DMS 273 (cell line): ENCODE measurements at regions not wholly inside any gene's neighbourhood (a gene's known extent, or its start where the extent isn't known, plus 50 kb on each side); places are given as distances from the start of the nearest gene placed in this dataset.

ENCODE experiments used
- DNase-seq: peaks from one replicate; lab custom pipeline; 2025; ENCODE audit not compliant: unreplicated experiment; lab: John Stamatoyannopoulos, UW

- no peak for DNase-seq
Measured at GRCh38 chr17:6938637-6939036, 57.2 kb upstream of the ALOX12 start.

- peak; percentile 22 for DNase-seq
Measured at GRCh38 chr17:6940186-6940649, 55.6 kb upstream of the ALOX12 start.

GRCh38 chr17:6941989-6942388 lies 53.9 kb upstream of the ALOX12 start:
- no peak for DNase-seq

- no peak for DNase-seq
Measured at GRCh38 chr17:6943406-6943805, 52.4 kb upstream of the ALOX12 start.
